ENCODE measurements at regions not wholly inside any gene's neighbourhood (a gene's known extent, or its start where the extent isn't known, plus 50 kb on each side); places are given as distances from the start of the nearest gene placed in this dataset.

GRCh38 chr12:125284087-125284486 lies 218.9 kb downstream of the AACS start:
- Histone ChIP-seq H3F3A (ENCODE audit: low read length, unreplicated experiment) (no peaks in the 10 kb centered on the region), H3K36me3 (ENCODE audit: low read depth, low read length) (no peaks in the 10 kb centered on the region), H3K79me2 (ENCODE audit: low read length) (no peaks in the 10 kb centered on the region), H3K9me3 (ENCODE audit: low read length) (no peaks in the 10 kb centered on the region), H3K9me2 (replicated peaks; ENCODE audit: low read length) (no peaks in the 10 kb centered on the region), H3K4me1 (ENCODE audit: insufficient read depth, low read length) (no peaks in the 10 kb centered on the region), H3K4me2 (ENCODE audit: low read length) (no peak overlapping the region), H3K27me3 (ENCODE audit: low read length) (peaks cover 86% of the 10 kb centered on the region), H3K4me3 (ENCODE audit: low read length) (no peak overlapping the region), H4K20me1 (ENCODE audit: low read length) (no peaks in the 10 kb centered on the region), H3K27ac (ENCODE audit: low read length) (no peak overlapping the region), H2AFZ (ENCODE audit: low read length) (no peak overlapping the region), H3K9ac (ENCODE audit: low read length) (no peak overlapping the region)
- intact Hi-C loops (cut with micrococcal nuclease), result no loop called here
- ATAC-seq (no peak), DNase-seq (no peak)
- no TSS peak for BruUV-seq (replicated peaks)
- ChIA-PET POLR2A (ENCODE audit: unreplicated experiment) (no interaction called here), CTCF (no interaction called here)
- no peak for TF ChIP-seq EZH2phosphoT487 (IDR thresholded peaks at IDR 0.05; ENCODE audit: borderline replicate concordance, low read length)
- no peak for TF ChIP-seq EZH2 (IDR thresholded peaks at IDR 0.05; ENCODE audit: low read length, unreplicated experiment)
- no peak for TF ChIP-seq CTCF (conservative IDR thresholded peaks at IDR 0.05; ENCODE audit: low read depth, low read length)

- H3K4me2 ChIP-seq (ENCODE audit: low read length), result no peak overlapping the region
- no peak overlapping the region for H3K4me3 ChIP-seq (ENCODE audit: low read length)
- H3K36me3 ChIP-seq (ENCODE audit: low read depth, low read length), result no peaks in the 10 kb centered on the region
- no peak for ATAC-seq
- no peaks in the 10 kb centered on the region for H3K4me1 ChIP-seq (ENCODE audit: insufficient read depth, low read length)
- H3K9me2 ChIP-seq (replicated peaks; ENCODE audit: low read length), result no peaks in the 10 kb centered on the region
- TF ChIP-seq EZH2phosphoT487 (IDR thresholded peaks at IDR 0.05; ENCODE audit: borderline replicate concordance, low read length) (no peak), CTCF (conservative IDR thresholded peaks at IDR 0.05; ENCODE audit: low read depth, low read length) (no peak)
- H3K27ac ChIP-seq (ENCODE audit: low read length), result no peak overlapping the region
- intact Hi-C loops (cut with micrococcal nuclease), result no loop called here
- H3K79me2 ChIP-seq (ENCODE audit: low read length), result no peaks in the 10 kb centered on the region
- H3F3A ChIP-seq (ENCODE audit: low read length, unreplicated experiment), result no peaks in the 10 kb centered on the region
- BruUV-seq (replicated peaks), result no TSS peak
- no peak for DNase-seq
- no peak overlapping the region for H3K9ac ChIP-seq (ENCODE audit: low read length)
- H2AFZ ChIP-seq (ENCODE audit: low read length), result no peak overlapping the region
- ChIA-PET POLR2A (ENCODE audit: unreplicated experiment) (no interaction called here), CTCF (no interaction called here)
- H3K9me3 ChIP-seq (ENCODE audit: low read length), result no peaks in the 10 kb centered on the region
- peaks cover 86% of the 10 kb centered on the region for H3K27me3 ChIP-seq (ENCODE audit: low read length)
- H4K20me1 ChIP-seq (ENCODE audit: low read length), result no peaks in the 10 kb centered on the region
These were observed 219.9 kb downstream of the AACS start for GRCh38 chr12:125284945-125285685.

- no peaks in the 10 kb centered on the region for H3F3A ChIP-seq (ENCODE audit: low read length, unreplicated experiment)
- DNase-seq, result no peak
- no peak overlapping the region for H3K9ac ChIP-seq (ENCODE audit: low read length)
- no peaks in the 10 kb centered on the region for H3K9me2 ChIP-seq (replicated peaks; ENCODE audit: low read length)
- H3K36me3 ChIP-seq (ENCODE audit: low read depth, low read length), result no peaks in the 10 kb centered on the region
- POLR2A ChIA-PET (ENCODE audit: unreplicated experiment), result no interaction called here
- no peak overlapping the region for H3K27ac ChIP-seq (ENCODE audit: low read length)
- no peak for TF ChIP-seq CTCF (conservative IDR thresholded peaks at IDR 0.05; ENCODE audit: low read depth, low read length)
- TF ChIP-seq EZH2phosphoT487 (IDR thresholded peaks at IDR 0.05; ENCODE audit: borderline replicate concordance, low read length), result no peak
- TF ChIP-seq EZH2 (IDR thresholded peaks at IDR 0.05; ENCODE audit: low read length, unreplicated experiment), result no peak
- peaks cover 87% of the 10 kb centered on the region for H3K27me3 ChIP-seq (ENCODE audit: low read length)
- no peak overlapping the region for H3K4me3 ChIP-seq (ENCODE audit: low read length)
- no peak for ATAC-seq
- no peaks in the 10 kb centered on the region for H3K79me2 ChIP-seq (ENCODE audit: low read length)
- intact Hi-C loops (cut with micrococcal nuclease), result no loop called here
- H3K4me1 ChIP-seq (ENCODE audit: insufficient read depth, low read length), result no peaks in the 10 kb centered on the region
- no TSS peak for BruUV-seq (replicated peaks)
- no peak overlapping the region for H3K4me2 ChIP-seq (ENCODE audit: low read length)
- H4K20me1 ChIP-seq (ENCODE audit: low read length), result no peaks in the 10 kb centered on the region
- CTCF ChIA-PET, result no interaction called here
- no peak overlapping the region for H2AFZ ChIP-seq (ENCODE audit: low read length)
- H3K9me3 ChIP-seq (ENCODE audit: low read length), result no peaks in the 10 kb centered on the region
These were observed 220.9 kb downstream of the AACS start for GRCh38 chr12:125286005-125286727.

Measured in PC-3 (cell line).